WTC11 (cell line): ENCODE measurements at regions not wholly inside any gene's neighbourhood (a gene's known extent, or its start where the extent isn't known, plus 50 kb on each side); places are given as distances from the start of the nearest gene placed in this dataset.

ENCODE experiments used
- ATAC-seq: fragments of 200-7000 bp; cut with Tn5 transposase; 2 replicates; pipeline ENCODE4 v1.10.0; 2021; ENCODE audit warnings: mild to moderate bottlenecking, moderate library complexity
- CTCF ChIA-PET: fragments of 300-600 bp; sonication (Branson Sonifier 250); formaldehyde crosslinking; loops from one replicate; lab custom pipeline; 2021; ENCODE audit warnings: antibody characterized with exemption; lab: Charles Lee
- POLR2A ChIA-PET: fragments of 350-600 bp; sonication (Branson Sonifier 250); formaldehyde crosslinking; loops from one replicate; lab custom pipeline; 2021; ENCODE audit warnings: antibody characterized with exemption; lab: Charles Lee
- DNase-seq: peaks from one replicate; pipeline ENCODE4 v3.0.0; 2021; ENCODE audit warnings: low spot score
- H3K27ac Mint-ChIP-seq: 2 replicates; pipeline ENCODE4 v1.8.0; 2021; ENCODE audit warnings: mixed read lengths
- H3K27me3 Mint-ChIP-seq: 2 replicates; pipeline ENCODE4 v1.8.0; 2021; ENCODE audit warnings: low read depth, mild to moderate bottlenecking, moderate library complexity, mixed read lengths
- H3K36me3 Mint-ChIP-seq: 2 replicates; pipeline ENCODE4 v1.8.0; 2021; ENCODE audit warnings: mixed read lengths
- H3K4me1 Mint-ChIP-seq: 2 replicates; pipeline ENCODE4 v1.8.0; 2022; ENCODE audit warnings: mixed read lengths
- H3K4me3 Mint-ChIP-seq: 2 replicates; pipeline ENCODE4 v1.8.0; 2021; ENCODE audit warnings: mild to moderate bottlenecking, moderate library complexity, mixed read lengths
- H3K9me3 Mint-ChIP-seq: 2 replicates; pipeline ENCODE4 v1.8.0; 2021; ENCODE audit warnings: mixed read lengths
- CDX4 ChIP-seq: fragments of 250-450 bp; sonication (Bioruptor Pico); IDR thresholded peaks from 2 replicates; pipeline ENCODE4 v1.9.0; 2021; ENCODE audit warnings: moderate library complexity, mild to moderate bottlenecking, inconsistent platforms, borderline replicate concordance
- ETV6 ChIP-seq: sonication (generic); formaldehyde crosslinking; IDR thresholded peaks from 2 replicates; pipeline ENCODE4 v1.8.1; 2022; ENCODE audit warnings: mild to moderate bottlenecking, missing genetic modification reagents
- FOXP1 ChIP-seq: sonication (generic); formaldehyde crosslinking; IDR thresholded peaks from 2 replicates; pipeline ENCODE4 v1.8.0; 2022; ENCODE audit warnings: missing genetic modification reagents, mild to moderate bottlenecking, moderate library complexity, borderline replicate concordance
- MAX ChIP-seq: sonication (generic); formaldehyde crosslinking; IDR thresholded peaks from 2 replicates; pipeline ENCODE4 v1.8.0; 2022; ENCODE audit warnings: mild to moderate bottlenecking, missing genetic modification reagents
- MXD4 ChIP-seq: fragments of 250-450 bp; sonication (Bioruptor Pico); IDR thresholded peaks from 2 replicates; pipeline ENCODE4 v1.8.0; 2021; ENCODE audit warnings: mild to moderate bottlenecking, moderate library complexity, borderline replicate concordance
- MYBL2 ChIP-seq: sonication (generic); formaldehyde crosslinking; IDR thresholded peaks from 2 replicates; pipeline ENCODE4 v1.8.1; 2023; ENCODE audit warnings: mild to moderate bottlenecking, moderate library complexity, missing genetic modification reagents
- NFYB ChIP-seq: sonication (generic); formaldehyde crosslinking; conservative IDR thresholded peaks from 2 replicates; pipeline ENCODE4 v1.8.0; 2022; ENCODE audit warnings: low read depth, missing genetic modification reagents
- NR2C2 ChIP-seq: sonication (generic); formaldehyde crosslinking; IDR thresholded peaks from 2 replicates; pipeline ENCODE4 v1.8.0; 2022; ENCODE audit warnings: mild to moderate bottlenecking, missing genetic modification reagents
- OVOL2 ChIP-seq: fragments of 250-450 bp; sonication (Bioruptor Pico); IDR thresholded peaks from 2 replicates; pipeline ENCODE4 v1.9.0; 2021; ENCODE audit warnings: mild to moderate bottlenecking, borderline replicate concordance
- ZNF423 ChIP-seq: fragments of 250-450 bp; sonication (Bioruptor Pico); IDR thresholded peaks from 2 replicates; pipeline ENCODE4 v2.1.2; 2022; ENCODE audit warnings: mild to moderate bottlenecking, moderate library complexity
- ZNF532 ChIP-seq: fragments of 250-450 bp; sonication (Bioruptor Pico); IDR thresholded peaks from 2 replicates; pipeline ENCODE4 v1.9.0; 2021; ENCODE audit warnings: mild to moderate bottlenecking, borderline replicate concordance
- TF ChIP-seq, protein P1 (sequence below): sonication (generic); formaldehyde crosslinking; IDR thresholded peaks from 2 replicates; pipeline ENCODE4 v1.8.1; 2022; ENCODE audit warnings: mild to moderate bottlenecking, missing genetic modification reagents, moderate library complexity, borderline replicate concordance
- TF ChIP-seq, protein P2 (sequence below): sonication (generic); formaldehyde crosslinking; IDR thresholded peaks from 2 replicates; pipeline ENCODE4 v1.8.1; 2022; ENCODE audit warnings: mild to moderate bottlenecking, moderate library complexity, missing genetic modification reagents
- TF ChIP-seq, protein P3 (sequence below): fragments of 250-450 bp; sonication (Bioruptor Pico); conservative IDR thresholded peaks from 2 replicates; pipeline ENCODE4 v1.9.0; 2021; ENCODE audit warnings: mild to moderate bottlenecking
- TF ChIP-seq, protein P4 (sequence below): sonication (generic); formaldehyde crosslinking; IDR thresholded peaks from 2 replicates; pipeline ENCODE4 v1.8.0; 2022; ENCODE audit warnings: missing genetic modification reagents
- TF ChIP-seq, protein P5 (sequence below): sonication (generic); formaldehyde crosslinking; IDR thresholded peaks from 2 replicates; pipeline ENCODE4 v1.8.1; 2023; ENCODE audit warnings: mild to moderate bottlenecking, missing genetic modification reagents, moderate library complexity
- TF ChIP-seq, protein P6 (sequence below): fragments of 200-600 bp; IDR thresholded peaks from 2 replicates; pipeline ENCODE4 v1.8.0; 2022; ENCODE audit warnings: antibody characterized with exemption

GRCh38 chr11:115678942-115679341 is 174.7 kb upstream of the CADM1 start (continued):
- no peak for TF ChIP-seq ZNF532 (CRISPR knock-in tag)
- TF ChIP-seq FOXP1 (CRISPR knock-in tag), result no peak
- TF ChIP-seq, all 79 proteins: peak for 0

DNA sequence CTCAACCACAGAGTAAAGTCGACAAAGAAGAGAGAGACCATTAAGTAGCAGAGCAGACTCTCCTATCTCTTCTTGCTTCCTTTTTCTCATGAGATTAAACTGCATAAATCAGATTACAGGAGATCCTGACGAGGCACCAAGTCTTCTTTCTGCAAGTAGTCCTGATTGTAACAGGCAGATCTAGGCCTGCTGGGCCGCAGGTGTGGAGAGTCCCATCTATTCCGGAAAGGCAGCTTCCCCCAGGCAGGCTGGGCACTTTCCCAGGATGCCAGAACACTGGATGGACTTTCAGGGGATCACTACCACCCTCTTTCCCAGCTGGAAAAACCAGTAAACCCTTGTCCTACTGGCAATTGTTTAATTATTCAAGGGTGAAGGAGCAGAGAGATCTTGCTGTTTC is 173.0 kb upstream of the CADM1 start:
- ATAC-seq (no peak), DNase-seq (no peak)
- no peaks in the 10 kb centered on the region for H3K36me3 Mint-ChIP-seq
- ChIA-PET CTCF (no interaction called here), POLR2A (no interaction called here)
- H3K27ac Mint-ChIP-seq, result no peak overlapping the region
- no peaks in the 10 kb centered on the region for H3K9me3 Mint-ChIP-seq
- H3K27me3 Mint-ChIP-seq, result no peaks in the 10 kb centered on the region
- TF ChIP-seq NFYB (CRISPR knock-in tag), result no peak
- no peak for TF ChIP-seq MXD4 (CRISPR knock-in tag)
- TF ChIP-seq, protein P1, sequence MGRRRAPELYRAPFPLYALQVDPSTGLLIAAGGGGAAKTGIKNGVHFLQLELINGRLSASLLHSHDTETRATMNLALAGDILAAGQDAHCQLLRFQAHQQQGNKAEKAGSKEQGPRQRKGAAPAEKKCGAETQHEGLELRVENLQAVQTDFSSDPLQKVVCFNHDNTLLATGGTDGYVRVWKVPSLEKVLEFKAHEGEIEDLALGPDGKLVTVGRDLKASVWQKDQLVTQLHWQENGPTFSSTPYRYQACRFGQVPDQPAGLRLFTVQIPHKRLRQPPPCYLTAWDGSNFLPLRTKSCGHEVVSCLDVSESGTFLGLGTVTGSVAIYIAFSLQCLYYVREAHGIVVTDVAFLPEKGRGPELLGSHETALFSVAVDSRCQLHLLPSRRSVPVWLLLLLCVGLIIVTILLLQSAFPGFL (CRISPR knock-in tag), result no peak
- TF ChIP-seq MAX (CRISPR knock-in tag), result no peak
- no peak for TF ChIP-seq NR2C2 (CRISPR knock-in tag)
- TF ChIP-seq, protein P2, sequence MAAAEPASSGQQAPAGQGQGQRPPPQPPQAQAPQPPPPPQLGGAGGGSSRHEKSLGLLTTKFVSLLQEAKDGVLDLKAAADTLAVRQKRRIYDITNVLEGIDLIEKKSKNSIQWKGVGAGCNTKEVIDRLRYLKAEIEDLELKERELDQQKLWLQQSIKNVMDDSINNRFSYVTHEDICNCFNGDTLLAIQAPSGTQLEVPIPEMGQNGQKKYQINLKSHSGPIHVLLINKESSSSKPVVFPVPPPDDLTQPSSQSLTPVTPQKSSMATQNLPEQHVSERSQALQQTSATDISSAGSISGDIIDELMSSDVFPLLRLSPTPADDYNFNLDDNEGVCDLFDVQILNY (CRISPR knock-in tag), result no peak
- no peak for TF ChIP-seq ETV6 (CRISPR knock-in tag)
- no peak for TF ChIP-seq OVOL2 (CRISPR knock-in tag)
- no peak for TF ChIP-seq MYBL2 (CRISPR knock-in tag)
- TF ChIP-seq, protein P3, sequence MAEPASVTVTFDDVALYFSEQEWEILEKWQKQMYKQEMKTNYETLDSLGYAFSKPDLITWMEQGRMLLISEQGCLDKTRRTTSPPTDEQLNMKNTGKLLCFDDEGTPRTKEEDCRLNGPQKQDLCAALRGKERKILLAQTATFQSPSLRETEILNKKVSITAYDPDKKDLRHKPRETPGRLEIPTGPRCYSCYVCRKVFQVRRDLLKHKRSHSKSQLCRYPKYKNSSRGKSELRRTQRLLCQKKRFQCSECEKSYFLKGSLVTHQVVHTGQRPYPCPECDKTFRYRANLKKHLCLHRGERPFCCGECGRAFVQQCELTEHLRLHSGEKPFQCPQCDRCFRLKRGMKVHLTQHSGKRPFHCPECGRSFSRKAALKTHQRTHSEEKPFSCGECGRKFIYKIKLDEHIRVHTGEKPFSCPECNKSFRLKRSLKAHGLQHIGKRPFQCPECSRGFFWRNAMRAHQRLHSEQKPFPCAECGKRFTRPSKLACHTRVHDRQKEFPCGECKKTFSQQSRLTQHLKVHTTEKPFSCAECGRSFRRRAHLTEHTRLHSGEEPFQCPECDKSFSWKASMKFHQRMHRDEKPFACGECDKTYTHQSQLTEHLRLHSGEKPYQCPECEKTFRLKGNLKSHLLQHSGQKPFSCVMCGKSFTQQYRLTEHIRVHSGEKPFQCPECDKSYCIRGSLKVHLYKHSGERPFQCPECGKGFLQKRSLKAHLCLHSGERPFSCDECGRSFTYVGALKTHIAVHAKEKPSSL (CRISPR knock-in tag), result no peak
- H3K4me1 Mint-ChIP-seq, result peaks cover 14% of the 10 kb centered on the region
- H3K4me3 Mint-ChIP-seq, result no peak overlapping the region

DNA sequence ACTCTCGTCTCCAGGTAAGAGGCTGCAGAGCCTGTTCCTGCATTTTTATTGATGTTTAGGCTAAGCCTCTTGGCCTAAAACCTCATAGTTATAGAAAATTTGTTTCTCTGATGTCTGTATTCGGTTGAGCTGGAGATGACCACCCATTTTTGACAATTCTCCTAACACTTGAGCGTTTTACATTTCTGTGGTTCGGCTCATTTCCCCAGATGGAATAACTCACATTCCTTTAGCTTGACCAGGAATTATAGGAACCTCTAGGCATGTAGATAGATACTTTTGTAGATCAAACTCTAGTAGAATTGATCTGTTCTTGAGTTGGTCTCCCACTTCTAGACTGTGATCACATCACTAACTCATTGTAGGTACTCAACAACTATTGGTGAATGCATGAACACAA is 172.6 kb upstream of the CADM1 start:
- ATAC-seq, result no peak
- no peaks in the 10 kb centered on the region for H3K9me3 Mint-ChIP-seq
- ChIA-PET POLR2A (no interaction called here), CTCF (interaction anchor here (0.6 kb wide), 1 partner anchor 246 kb away, joined by 5 read pairs; no protein-coding TSS in a partner anchor)
- H3K36me3 Mint-ChIP-seq, result no peaks in the 10 kb centered on the region
- no peaks in the 10 kb centered on the region for H3K27me3 Mint-ChIP-seq
- H3K27ac Mint-ChIP-seq, result no peak overlapping the region
- H3K4me3 Mint-ChIP-seq, result no peak overlapping the region
- DNase-seq, result no peak
- H3K4me1 Mint-ChIP-seq, result peaks cover 14% of the 10 kb centered on the region
- TF ChIP-seq, protein P4, sequence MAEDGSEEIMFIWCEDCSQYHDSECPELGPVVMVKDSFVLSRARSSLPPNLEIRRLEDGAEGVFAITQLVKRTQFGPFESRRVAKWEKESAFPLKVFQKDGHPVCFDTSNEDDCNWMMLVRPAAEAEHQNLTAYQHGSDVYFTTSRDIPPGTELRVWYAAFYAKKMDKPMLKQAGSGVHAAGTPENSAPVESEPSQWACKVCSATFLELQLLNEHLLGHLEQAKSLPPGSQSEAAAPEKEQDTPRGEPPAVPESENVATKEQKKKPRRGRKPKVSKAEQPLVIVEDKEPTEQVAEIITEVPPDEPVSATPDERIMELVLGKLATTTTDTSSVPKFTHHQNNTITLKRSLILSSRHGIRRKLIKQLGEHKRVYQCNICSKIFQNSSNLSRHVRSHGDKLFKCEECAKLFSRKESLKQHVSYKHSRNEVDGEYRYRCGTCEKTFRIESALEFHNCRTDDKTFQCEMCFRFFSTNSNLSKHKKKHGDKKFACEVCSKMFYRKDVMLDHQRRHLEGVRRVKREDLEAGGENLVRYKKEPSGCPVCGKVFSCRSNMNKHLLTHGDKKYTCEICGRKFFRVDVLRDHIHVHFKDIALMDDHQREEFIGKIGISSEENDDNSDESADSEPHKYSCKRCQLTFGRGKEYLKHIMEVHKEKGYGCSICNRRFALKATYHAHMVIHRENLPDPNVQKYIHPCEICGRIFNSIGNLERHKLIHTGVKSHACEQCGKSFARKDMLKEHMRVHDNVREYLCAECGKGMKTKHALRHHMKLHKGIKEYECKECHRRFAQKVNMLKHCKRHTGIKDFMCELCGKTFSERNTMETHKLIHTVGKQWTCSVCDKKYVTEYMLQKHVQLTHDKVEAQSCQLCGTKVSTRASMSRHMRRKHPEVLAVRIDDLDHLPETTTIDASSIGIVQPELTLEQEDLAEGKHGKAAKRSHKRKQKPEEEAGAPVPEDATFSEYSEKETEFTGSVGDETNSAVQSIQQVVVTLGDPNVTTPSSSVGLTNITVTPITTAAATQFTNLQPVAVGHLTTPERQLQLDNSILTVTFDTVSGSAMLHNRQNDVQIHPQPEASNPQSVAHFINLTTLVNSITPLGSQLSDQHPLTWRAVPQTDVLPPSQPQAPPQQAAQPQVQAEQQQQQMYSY, result no peak
- TF ChIP-seq, protein P5, sequence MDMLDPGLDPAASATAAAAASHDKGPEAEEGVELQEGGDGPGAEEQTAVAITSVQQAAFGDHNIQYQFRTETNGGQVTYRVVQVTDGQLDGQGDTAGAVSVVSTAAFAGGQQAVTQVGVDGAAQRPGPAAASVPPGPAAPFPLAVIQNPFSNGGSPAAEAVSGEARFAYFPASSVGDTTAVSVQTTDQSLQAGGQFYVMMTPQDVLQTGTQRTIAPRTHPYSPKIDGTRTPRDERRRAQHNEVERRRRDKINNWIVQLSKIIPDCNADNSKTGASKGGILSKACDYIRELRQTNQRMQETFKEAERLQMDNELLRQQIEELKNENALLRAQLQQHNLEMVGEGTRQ (CRISPR knock-in tag), result no peak
- no peak for TF ChIP-seq ZNF423 (CRISPR knock-in tag)
- TF ChIP-seq, protein P6, sequence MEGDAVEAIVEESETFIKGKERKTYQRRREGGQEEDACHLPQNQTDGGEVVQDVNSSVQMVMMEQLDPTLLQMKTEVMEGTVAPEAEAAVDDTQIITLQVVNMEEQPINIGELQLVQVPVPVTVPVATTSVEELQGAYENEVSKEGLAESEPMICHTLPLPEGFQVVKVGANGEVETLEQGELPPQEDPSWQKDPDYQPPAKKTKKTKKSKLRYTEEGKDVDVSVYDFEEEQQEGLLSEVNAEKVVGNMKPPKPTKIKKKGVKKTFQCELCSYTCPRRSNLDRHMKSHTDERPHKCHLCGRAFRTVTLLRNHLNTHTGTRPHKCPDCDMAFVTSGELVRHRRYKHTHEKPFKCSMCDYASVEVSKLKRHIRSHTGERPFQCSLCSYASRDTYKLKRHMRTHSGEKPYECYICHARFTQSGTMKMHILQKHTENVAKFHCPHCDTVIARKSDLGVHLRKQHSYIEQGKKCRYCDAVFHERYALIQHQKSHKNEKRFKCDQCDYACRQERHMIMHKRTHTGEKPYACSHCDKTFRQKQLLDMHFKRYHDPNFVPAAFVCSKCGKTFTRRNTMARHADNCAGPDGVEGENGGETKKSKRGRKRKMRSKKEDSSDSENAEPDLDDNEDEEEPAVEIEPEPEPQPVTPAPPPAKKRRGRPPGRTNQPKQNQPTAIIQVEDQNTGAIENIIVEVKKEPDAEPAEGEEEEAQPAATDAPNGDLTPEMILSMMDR, result no peak
- TF ChIP-seq CDX4 (CRISPR knock-in tag), result no peak
- TF ChIP-seq ETV6 (CRISPR knock-in tag), result no peak
